WTC11 (cell line): ENCODE measurements at regions not wholly inside any gene's neighbourhood (a gene's known extent, or its start where the extent isn't known, plus 50 kb on each side); places are given as distances from the start of the nearest gene placed in this dataset.

Experiments
- ATF6 ChIP-seq: sonication (generic); formaldehyde crosslinking; IDR thresholded peaks from 2 replicates; pipeline ENCODE4 v1.8.1; 2023; ENCODE audit warnings: mild to moderate bottlenecking, missing genetic modification reagents
- CTCF ChIP-seq: fragments of 200-600 bp; IDR thresholded peaks from 2 replicates; pipeline ENCODE4 v1.8.0; 2022; ENCODE audit warnings: antibody characterized with exemption
- ESRRA ChIP-seq: sonication (generic); formaldehyde crosslinking; IDR thresholded peaks from 2 replicates; pipeline ENCODE4 v1.8.1; 2022; ENCODE audit warnings: mild to moderate bottlenecking, missing genetic modification reagents, borderline replicate concordance
- ETV6 ChIP-seq: sonication (generic); formaldehyde crosslinking; IDR thresholded peaks from 2 replicates; pipeline ENCODE4 v1.8.1; 2022; ENCODE audit warnings: mild to moderate bottlenecking, missing genetic modification reagents
- HMGXB4 ChIP-seq: sonication (generic); formaldehyde crosslinking; IDR thresholded peaks from 2 replicates; pipeline ENCODE4 v1.8.1; 2023; ENCODE audit warnings: mild to moderate bottlenecking, moderate library complexity, missing genetic modification reagents
- MAX ChIP-seq: sonication (generic); formaldehyde crosslinking; IDR thresholded peaks from 2 replicates; pipeline ENCODE4 v1.8.0; 2022; ENCODE audit warnings: mild to moderate bottlenecking, missing genetic modification reagents
- MLX ChIP-seq: sonication (generic); formaldehyde crosslinking; IDR thresholded peaks from 2 replicates; pipeline ENCODE4 v1.8.1; 2023; ENCODE audit warnings: mild to moderate bottlenecking, missing genetic modification reagents, moderate library complexity
- SP1 ChIP-seq: sonication (generic); formaldehyde crosslinking; conservative IDR thresholded peaks from 2 replicates; pipeline ENCODE4 v1.8.1; 2022; ENCODE audit warnings: missing genetic modification reagents
- ZNF423 ChIP-seq: fragments of 250-450 bp; sonication (Bioruptor Pico); IDR thresholded peaks from 2 replicates; pipeline ENCODE4 v2.1.2; 2022; ENCODE audit warnings: mild to moderate bottlenecking, moderate library complexity

- TF ChIP-seq HMGXB4 (CRISPR knock-in tag) (no peak), CTCF (no peak), ATF6 (CRISPR knock-in tag) (no peak), ETV6 (CRISPR knock-in tag) (no peak), SP1 (CRISPR knock-in tag) (no peak), MAX (CRISPR knock-in tag) (no peak), MLX (CRISPR knock-in tag) (no peak), ESRRA (no peak), ZNF423 (no peak)
These were observed 347.5 kb upstream of the DPYD start for GRCh38 chr1:98268316-98268715.
